NCI-H748 (cell line): ENCODE measurements at regions not wholly inside any gene's neighbourhood (a gene's known extent, or its start where the extent isn't known, plus 50 kb on each side); places are given as distances from the start of the nearest gene placed in this dataset.
A peak's percentile ranks its signal among the peaks of the same experiment; 100 is the strongest.
"Not testable (repeated sequence)": the region's sequence is repeated elsewhere in the genome, so short reads cannot be mapped to it uniquely, and the experiment has no call there.

Experiments
- DNase-seq: peaks from one replicate; lab custom pipeline; 2025; ENCODE audit not compliant: unreplicated experiment; lab: John Stamatoyannopoulos, UW

DNA sequence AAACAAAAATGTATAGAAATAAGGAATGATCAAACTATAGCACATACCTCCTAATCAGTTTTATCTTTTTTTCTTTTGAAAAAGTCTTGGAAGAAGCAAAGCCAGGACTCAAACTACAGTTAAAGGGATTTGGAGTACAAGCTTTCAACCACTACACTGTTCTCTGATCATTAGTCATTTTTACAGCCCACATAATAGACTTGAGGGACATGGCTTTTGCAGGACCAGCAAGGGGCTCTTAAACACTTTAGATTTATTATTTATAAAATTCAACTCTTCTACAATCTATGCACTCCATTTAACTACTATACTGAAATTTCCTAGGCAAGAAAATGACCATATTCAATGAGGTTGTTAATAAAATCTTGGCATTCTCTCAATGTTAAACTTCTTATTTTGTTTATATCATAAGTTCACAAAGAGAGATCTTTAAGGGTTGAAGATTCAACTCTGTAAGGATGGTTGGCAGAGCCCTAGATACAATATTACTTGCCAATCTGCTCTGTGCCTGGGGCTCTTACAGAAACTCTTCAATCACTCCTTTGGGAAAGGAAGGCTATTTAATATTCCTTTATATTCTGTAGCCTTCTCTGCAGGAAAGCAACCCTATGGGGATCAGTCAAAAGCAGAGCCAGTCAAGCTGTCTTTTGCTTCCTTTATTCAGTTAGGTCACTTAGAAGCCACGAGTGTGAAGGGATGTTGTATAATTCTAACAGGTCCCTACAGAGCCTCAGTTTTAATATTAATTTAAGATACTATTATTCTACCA lies 557.7 kb upstream of the SGO1 start:
- no peak for DNase-seq

DNA sequence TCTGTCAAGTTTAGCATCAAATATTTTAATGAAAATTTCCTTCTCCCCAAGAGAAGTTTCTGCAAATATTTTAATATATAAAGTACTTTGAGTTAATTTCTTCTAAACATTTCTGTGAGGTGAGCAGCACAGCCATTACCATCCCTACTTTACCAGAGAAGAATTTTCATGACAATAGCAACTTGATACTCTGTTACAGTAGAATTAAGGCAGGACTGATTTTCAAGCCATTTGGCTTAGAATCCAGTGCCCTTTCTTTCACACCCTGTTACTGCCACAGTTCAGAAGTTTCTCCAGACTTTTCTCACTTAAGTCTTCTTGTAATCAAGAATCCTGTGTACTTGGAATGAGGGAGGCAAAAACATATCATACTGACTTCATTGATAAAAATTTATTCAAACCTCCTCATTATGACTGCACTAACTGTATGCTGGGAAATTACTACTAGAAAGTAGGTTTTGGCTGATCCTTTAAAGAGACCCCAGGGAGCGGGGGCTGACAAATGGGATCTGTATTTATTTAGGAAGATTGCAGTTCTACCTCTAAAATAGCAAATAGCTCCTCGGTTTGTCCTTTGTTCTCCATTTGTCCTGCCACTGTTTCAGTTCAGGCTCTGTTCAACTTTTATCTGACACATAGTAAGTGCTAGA lies 557.0 kb upstream of the SGO1 start:
- DNase-seq: no peak

DNA sequence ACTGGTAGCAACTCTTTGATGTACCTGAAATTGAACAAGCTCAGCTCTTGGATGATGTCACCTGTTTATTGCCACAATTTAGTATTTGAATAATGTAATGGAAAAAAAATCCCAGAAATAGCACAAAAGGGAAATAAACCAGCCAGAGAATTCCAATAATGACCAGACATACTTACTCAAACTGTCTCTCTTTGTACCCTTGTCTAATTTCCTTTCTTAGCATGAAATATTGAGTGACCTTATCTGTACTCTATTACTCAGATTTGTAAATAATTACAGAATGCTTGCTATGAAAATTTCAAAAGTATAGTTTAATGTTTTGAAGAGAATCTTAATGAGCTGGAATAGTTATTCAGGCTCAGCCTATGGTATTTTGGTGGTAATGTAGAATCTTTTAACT lies 555.4 kb upstream of the SGO1 start:
- no peak for DNase-seq

DNA sequence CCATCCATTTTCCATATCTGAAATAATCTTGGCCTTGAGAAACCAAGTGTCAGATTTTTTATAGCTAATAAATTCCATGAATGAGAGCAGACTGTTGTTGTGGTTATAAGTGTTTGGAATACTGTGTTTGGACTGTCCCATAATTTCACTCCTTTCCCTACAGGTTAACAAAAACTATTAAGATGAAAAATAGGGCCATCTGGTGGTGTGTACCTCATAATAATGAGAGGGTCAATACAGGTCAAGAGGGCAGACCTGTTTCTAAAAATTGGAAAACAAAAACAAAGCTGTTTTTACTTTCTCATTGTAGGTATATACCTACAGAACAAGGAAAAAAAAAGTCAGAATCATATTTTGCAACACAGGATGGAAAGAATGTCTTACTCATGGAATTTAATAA lies 553.8 kb upstream of the SGO1 start:
- no peak for DNase-seq

DNA sequence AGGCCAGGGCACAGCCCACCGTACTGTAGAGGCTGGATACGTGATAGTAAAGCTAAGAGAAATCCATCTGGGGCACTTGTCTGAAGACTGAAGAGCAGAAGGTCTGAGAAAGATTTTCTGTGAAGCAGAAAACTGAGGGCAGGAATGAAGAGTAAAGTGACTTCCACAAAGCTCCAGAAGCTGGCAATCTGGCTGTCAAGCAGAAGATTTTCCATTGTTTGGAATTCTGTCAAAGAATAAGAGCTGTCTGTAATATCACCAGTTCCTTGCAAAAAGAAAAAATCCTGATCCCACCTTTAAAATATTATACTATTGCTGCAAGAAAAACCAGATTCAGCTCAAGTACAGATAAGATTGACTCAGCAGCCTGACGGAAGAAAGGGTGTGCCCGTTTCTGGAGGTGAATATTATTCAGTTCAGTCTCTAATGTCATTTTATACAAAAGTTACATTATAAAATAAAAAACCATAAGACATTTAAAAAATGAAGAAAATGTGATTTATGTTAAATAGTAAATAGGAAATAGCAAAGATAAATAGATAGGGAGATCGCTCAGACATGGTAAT lies 550.4 kb upstream of the SGO1 start:
- DNase-seq: no peak

DNA sequence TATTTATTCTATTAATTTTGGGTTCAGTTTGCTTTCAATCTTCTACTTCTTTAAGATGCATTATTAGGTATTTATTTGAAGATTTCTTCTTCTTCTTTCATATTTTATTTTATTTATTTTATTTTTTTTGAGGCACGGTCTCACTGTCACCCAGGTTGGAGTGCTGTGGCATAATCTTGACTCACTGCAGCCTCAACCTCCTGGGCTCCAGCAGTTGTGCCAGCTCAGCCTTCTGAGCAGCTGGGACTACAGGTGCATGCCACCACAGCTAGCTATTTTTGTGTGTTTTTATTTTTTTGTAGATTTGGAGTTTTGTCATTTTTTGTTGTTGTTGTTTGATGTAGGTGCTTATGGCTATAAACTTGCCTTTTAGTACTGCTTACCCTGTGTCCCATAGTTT lies 543.2 kb upstream of the SGO1 start:
- DNase-seq: no peak

DNA sequence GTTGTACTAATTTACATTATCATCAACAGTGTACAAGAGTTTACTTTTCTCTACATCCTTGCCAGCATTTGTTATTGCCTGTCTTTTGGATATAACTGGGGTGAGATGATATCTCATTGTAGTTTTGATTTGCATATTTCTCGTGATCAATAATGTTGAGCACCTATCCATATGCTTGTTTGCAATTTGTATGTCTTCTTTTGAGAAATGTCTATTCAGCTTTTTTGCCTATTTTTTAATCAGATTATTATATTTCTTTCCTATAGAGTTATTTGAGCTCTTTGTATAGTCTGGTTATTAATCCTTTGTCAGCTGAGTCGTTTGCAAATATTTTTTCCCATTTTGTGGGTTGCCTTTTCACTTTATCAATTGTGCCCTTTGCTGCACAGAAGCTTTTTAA lies 540.8 kb upstream of the SGO1 start:
- no peak for DNase-seq

DNA sequence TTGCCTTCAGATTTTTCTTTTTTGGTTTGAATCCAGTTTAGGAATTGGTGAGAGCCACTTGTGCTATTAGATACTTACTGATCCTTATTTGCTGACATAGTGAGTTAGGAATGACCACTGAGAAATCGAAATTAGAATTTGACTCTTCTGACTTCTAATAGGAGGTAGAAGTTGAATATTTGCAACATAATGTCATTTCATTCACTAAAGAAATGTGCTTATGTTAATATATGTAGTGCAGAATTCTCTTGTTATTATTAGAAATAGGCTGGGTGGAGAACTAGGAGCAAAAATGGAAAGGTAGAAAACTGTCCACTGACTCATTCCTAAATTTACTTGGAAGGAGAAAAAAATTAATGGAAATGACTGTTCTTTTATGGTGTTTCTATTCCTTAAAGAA lies 538.2 kb upstream of the SGO1 start:
- no peak for DNase-seq

DNA sequence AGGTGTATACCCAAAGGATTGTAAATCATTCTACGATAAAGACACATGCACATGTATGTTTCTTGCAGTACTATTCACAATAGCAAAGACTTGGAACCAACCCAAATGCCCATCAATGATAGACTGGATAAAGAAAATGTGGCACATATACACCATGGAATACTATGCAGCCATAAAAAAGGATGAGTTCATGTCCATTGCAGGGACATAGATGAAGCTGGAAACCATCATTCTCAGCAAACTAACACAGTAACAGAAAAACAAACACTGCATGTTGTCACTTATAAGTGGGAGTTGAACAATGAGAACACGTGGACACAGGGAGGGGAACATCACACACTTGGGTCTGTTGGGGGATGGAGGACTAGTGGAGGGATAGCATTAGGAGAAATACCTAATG lies 530.4 kb upstream of the SGO1 start:
- not testable (repeated sequence) for DNase-seq

DNA sequence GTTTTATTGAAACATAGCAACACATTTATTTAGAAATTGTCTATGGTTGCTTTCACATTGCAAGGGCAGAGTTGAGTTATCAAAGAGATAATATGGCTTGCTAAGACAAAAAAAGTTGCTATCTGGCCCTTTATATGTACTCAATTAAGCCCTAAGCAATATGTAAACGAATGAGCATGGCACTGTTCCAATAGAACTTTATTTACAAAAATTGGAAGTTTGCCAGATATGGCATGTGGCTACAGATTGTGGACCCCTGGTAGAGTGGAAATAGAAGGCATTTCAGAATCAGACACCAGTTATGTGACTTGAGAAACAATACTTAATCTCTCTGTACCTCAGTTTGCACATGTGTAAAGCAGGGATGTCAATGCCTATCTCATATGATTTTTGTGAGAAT lies 515.6 kb upstream of the SGO1 start:
- DNase-seq: peak; percentile 58

DNA sequence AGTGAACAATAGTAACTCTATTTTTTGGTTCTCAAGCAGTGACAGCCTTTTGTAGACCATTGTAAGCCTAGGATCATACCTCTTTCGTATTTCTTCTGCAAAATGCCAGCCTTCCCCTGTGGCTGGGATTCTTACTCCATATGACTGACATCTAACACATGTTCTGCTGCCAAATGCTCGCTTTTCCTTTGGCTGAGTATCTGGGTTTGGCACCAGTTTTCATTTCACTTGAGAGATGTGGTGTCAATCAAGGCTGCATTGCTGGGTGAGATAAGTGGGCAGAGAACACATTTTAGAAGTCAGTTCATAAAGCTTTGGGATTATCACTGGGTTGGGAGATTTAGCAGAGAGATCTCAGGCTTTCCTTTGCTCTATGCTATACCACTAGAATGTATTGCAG lies 514.7 kb upstream of the SGO1 start:
- no peak for DNase-seq

DNA sequence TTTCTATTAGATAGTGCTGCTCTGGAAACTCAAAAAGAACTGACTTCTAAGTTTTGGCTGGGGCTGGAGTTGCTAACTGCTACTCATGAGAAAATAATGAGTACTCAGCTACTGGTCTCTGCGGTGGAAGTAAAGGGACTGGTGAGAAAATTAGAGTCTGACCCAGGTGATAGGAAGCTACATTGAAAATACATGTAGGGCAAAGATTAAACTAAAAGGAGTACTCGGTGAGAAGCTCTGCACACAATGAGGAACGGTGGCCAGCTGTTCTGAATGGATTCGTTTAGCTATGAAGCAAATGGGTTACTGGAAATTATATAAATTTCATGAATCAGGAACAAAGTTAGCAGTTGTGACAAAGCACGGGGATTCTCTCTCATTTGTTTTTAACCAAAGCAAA lies 512.9 kb upstream of the SGO1 start:
- DNase-seq: no peak

DNA sequence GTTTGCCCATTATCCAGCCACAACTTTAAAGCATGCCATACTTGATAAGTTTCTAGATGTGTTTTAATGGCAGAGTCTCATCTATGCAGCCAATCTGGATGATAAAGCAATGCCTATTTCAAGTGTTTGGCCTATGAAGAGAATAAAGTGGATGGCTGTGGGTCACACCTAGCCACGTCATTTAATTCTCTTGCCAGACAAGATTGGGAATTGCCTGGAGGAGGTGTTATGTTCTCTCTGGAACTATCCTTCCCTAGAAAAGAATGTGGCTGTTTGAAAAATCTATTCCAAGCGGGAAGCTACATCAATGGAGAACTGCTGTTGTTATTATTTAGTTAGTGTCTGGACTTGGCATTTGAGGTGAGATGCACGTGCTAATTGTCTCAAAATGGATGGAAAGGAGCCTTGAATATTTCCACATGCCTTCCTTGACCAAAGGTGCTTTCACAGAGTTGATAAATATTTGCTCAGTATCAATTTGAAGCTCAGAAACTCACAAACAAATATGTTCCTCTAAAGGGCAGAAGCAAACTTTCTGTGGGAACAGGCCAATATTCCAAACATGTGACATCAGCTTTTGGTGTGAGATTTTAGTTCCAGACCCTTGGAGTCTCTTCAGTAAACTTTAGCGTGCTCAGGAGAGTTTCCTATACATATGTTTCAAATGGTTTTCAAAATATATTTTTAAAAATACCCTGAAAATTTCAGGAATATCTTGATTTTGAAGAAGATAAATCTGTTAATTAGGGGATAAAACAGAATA lies 510.6 kb upstream of the SGO1 start:
- no peak for DNase-seq

DNA sequence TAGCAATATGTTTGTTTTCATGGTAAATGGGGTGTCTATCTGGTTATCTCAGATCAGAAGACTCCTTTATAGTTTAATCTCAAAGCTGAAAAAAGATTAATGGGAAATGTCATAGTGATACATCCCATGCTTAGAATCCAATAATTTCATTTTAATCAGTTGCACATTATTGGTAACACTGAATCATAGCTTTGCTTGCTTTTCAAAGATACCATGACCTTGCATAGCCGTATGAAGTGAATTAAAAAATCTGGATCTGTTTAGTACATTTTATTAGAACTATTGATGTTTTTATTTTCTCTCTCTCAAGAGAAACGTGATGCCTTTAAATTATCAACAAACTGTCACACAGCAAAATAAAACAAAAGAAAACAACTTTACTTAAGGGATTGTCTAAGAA lies 506.7 kb upstream of the SGO1 start:
- no peak for DNase-seq

DNA sequence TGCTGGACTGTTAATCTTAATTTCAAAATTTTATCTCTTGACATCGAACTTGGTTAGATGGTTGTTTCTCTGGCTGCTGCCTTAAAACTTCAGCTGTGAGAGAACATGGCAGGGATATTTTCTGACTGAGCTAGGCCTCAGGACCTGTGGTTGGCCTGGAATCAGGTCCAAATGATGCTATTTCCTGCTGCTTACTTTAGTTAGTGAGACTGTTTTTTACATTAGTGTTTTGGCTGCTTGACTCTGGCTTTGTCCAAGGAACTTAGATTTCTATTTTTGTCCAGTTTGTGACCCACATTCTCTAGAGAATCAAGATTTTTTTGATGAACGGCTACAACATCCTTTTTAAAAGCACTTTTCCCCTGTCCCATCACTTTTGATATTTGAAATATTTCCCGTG lies 497.9 kb upstream of the SGO1 start:
- no peak for DNase-seq

DNA sequence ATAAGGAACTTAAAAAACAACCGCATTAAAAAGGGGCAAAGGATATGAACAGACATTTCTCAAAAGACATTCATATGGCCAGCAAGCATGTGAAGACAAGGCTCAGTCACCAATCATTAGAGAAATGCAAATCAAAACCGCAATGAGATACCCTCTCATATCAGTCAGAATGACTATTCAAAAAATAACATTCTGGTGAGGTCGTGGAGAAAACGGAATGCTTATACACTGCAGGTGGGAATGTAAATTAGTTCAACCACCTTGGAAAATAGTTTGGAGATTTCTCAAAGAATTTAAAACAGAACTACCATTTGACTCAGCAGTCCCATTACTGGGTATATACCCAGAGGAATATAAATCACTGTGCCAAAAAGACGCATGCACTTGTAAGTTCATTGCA lies 496.6 kb upstream of the SGO1 start:
- no peak for DNase-seq

DNA sequence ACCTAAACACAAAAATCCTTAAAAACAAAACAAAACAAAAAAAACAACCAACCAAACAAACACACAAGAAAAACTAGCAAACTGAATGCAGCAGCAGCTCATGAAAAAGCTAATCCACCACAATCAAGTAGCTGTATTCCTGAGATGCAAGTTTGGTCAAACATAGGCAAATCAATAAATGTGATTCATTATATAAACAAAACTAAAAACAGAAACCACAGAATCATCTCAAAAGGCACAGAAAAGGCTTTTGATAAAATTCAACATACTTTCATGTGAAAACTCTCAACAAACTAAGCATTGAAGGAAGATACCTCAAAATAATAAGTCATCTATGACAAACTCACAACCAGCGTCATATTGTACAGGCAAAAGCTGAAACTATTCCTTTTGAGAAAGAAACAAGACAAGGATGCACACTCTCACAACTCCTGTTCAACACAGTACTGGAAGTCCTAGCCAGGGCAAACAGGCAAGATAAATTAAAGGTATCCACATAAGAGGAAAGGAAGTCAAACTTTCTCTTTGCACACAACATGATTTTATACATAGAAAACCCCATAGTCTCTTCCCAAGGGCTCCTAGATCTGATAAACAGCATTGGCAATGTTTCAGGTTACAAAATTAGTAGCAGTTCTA lies 495.1 kb upstream of the SGO1 start:
- DNase-seq: no peak

DNA sequence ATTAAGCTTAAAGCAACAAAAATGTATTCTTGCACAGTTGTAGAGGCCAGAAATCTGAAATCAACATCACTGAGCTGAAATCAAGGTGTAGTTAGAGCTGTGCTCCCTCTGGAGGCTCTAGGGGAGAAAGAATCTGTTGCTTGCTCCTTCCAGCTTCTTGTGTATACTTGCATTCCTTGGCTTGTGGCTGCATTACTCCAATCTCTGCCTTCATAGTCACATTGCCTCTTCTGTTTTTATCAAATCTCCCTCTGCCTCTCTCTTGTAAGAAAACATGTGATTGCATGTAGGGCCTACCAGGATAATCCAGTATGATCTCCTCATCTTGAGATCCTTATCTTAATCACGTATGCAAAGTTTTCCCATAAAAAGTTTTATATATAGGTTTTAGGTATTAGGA lies 487.9 kb upstream of the SGO1 start:
- no peak for DNase-seq

DNA sequence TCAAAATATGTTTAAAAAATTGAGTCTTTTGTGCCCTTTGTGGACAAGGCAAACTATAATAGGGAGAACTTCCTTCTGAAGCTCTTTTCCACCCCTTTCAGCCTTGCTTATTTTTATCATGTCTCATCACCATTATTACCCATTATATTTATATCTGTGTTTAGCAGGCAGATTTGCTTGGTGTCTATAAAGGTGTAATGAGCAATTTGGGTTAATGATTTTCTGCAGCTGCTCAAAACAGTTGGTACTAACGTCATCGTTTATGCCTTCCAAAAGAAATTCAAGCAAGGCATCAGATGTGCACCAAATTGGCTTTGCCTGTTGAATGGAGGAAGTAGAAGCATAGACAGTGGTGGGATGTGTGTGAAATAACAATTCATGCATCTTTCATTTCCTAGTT lies 483.7 kb upstream of the SGO1 start:
- DNase-seq: no peak

DNA sequence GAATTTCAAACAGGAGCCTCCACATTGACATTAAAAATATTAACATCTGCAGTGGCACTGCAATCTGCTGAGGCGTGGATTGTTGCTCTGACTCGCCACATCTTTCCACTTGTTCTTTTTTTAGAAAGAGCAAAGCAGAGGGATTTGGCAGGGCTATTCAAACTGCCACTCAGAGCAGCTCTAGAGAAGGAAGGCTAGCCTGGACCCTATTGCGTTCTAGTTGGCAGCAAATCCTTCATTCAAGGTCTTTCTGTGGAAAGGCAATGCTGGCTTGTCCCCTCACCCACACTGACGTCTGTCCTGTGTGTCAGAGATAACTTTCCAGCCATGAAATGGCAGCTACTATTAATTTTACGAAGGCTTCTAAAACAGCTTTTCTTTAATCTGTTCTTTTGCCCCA lies 483.2 kb upstream of the SGO1 start:
- no peak for DNase-seq

DNA sequence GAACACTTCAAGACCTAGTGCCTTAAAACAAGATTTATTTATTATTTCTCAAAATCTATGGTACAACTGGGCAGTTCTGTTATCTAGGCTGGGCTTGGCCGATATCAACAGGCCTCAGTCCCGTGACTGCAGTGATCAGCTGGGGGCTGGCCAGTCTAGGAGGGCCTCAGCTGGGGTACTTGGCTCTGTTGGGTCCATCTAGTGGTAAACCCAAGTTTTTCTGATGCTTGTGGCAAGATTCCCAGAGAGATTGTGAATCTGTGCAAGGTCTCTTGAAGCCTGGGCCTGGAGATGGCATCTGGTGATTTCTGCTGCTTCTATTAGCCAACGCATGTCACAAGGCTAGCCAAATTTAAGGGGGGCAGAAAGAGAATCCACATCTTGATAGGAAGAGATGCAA lies 482.4 kb upstream of the SGO1 start:
- DNase-seq: no peak
